GM04503 (cell line): ENCODE measurements at regions not wholly inside any gene's neighbourhood (a gene's known extent, or its start where the extent isn't known, plus 50 kb on each side); places are given as distances from the start of the nearest gene placed in this dataset.

Source experiments
- DNase-seq: peaks from one replicate; pipeline ENCODE4 v3.0.0-alpha.2; 2012; ENCODE audit warnings: low read depth

- DNase-seq = no peak
Measured at GRCh38 chr4:125517831-125518230, 203.1 kb downstream of the FAT4 start.

GRCh38 chr4:125518281-125518680 lies 203.5 kb downstream of the FAT4 start:
- DNase-seq = no peak

- no peak for DNase-seq
Measured at GRCh38 chr4:125519371-125520146, 204.8 kb downstream of the FAT4 start.

GRCh38 chr4:125520258-125520990 lies 205.7 kb downstream of the FAT4 start:
- DNase-seq = no peak

- no peak for DNase-seq
Measured at GRCh38 chr4:125522588-125522987, 207.8 kb downstream of the FAT4 start.

- DNase-seq = no peak
Measured at GRCh38 chr4:125522992-125523391, 208.2 kb downstream of the FAT4 start.

GRCh38 chr4:125526420-125526819 lies 211.7 kb downstream of the FAT4 start:
- DNase-seq = no peak

- no peak for DNase-seq
Measured at GRCh38 chr4:125527681-125528080, 212.9 kb downstream of the FAT4 start.

- no peak for DNase-seq
Measured at GRCh38 chr4:125529071-125529470, 214.3 kb downstream of the FAT4 start.

- no peak for DNase-seq
Measured at GRCh38 chr4:125538670-125539069, 223.9 kb downstream of the FAT4 start.

GRCh38 chr4:125539691-125540090 lies 224.9 kb downstream of the FAT4 start:
- DNase-seq = no peak

GRCh38 chr4:125541836-125542385 lies 227.2 kb downstream of the FAT4 start:
- no peak for DNase-seq

GRCh38 chr4:125546272-125546671 lies 231.5 kb downstream of the FAT4 start:
- no peak for DNase-seq

- DNase-seq = no peak
Measured at GRCh38 chr4:125547836-125548235, 233.1 kb downstream of the FAT4 start.

GRCh38 chr4:125550769-125551168 lies 236.0 kb downstream of the FAT4 start:
- DNase-seq = no peak

GRCh38 chr4:125551466-125551865 lies 236.7 kb downstream of the FAT4 start:
- DNase-seq = no peak

- no peak for DNase-seq
Measured at GRCh38 chr4:125551967-125552366, 237.2 kb downstream of the FAT4 start.

- DNase-seq = peak; percentile 2
Measured at GRCh38 chr4:125572601-125573000, 257.8 kb downstream of the FAT4 start.

GRCh38 chr4:125573368-125573767 lies 258.6 kb downstream of the FAT4 start:
- no peak for DNase-seq

GRCh38 chr4:125573786-125574185 lies 259.0 kb downstream of the FAT4 start:
- no peak for DNase-seq

- DNase-seq = no peak
Measured at GRCh38 chr4:125582302-125582701, 267.5 kb downstream of the FAT4 start.

- DNase-seq = no peak
Measured at GRCh38 chr4:125590158-125590557, 275.4 kb downstream of the FAT4 start.

- DNase-seq = no peak
Measured at GRCh38 chr4:125591290-125591689, 276.5 kb downstream of the FAT4 start.
